Mesenchymal stem cell (in vitro differentiated cells and primary cell): ENCODE measurements at regions not wholly inside any gene's neighbourhood (a gene's known extent, or its start where the extent isn't known, plus 50 kb on each side); places are given as distances from the start of the nearest gene placed in this dataset.

Experiments
- DNase-seq: peaks from one replicate; pipeline ENCODE4 v3.0.0-alpha.2; 2013
- H2AFZ ChIP-seq: one replicate; pipeline ENCODE4 v1.6.1; 2013; ENCODE audit warnings: low read depth, mild to moderate bottlenecking, control low read depth, inconsistent platforms, low read length, moderate library complexity
- H2AK5ac ChIP-seq: 2 replicates; pipeline ENCODE4 v1.6.1; 2013; ENCODE audit warnings: low read length, moderate library complexity, mild to moderate bottlenecking, inconsistent platforms; ENCODE audit not compliant: severe bottlenecking
- H2BK120ac ChIP-seq: one replicate; pipeline ENCODE4 v1.6.1; 2013; ENCODE audit warnings: low read depth, mild to moderate bottlenecking, inconsistent platforms, low read length, moderate library complexity
- H2BK12ac ChIP-seq, 2 experiments: one replicate each; pipeline ENCODE4 v1.6.1; 2013; ENCODE audit warnings: inconsistent platforms in 2 of 2, low read length in 2 of 2, mild to moderate bottlenecking in 2 of 2, moderate library complexity in 2 of 2, control low read depth in 1 of 2
- H2BK15ac ChIP-seq: one replicate; pipeline ENCODE4 v1.6.1; 2013; ENCODE audit warnings: mild to moderate bottlenecking, low read depth, inconsistent platforms; ENCODE audit not compliant: poor library complexity, severe bottlenecking
- H2BK5ac ChIP-seq: 2 replicates; pipeline ENCODE4 v1.6.1; 2013; ENCODE audit warnings: low read depth, mild to moderate bottlenecking, low read length, control low read depth, inconsistent platforms; ENCODE audit not compliant: poor library complexity, severe bottlenecking
- H3K14ac ChIP-seq, 2 experiments: one replicate each; pipeline ENCODE4 v1.6.1; 2013; ENCODE audit warnings: inconsistent platforms in 2 of 2, low read length in 2 of 2, control low read depth in 1 of 2, mild to moderate bottlenecking in 1 of 2, moderate library complexity in 1 of 2
- H3K18ac ChIP-seq, 2 experiments: one replicate each; pipeline ENCODE4 v1.6.1; 2013; ENCODE audit warnings: inconsistent platforms in 2 of 2, low read length in 2 of 2, control low read depth in 1 of 2, low read depth in 1 of 2, mild to moderate bottlenecking in 1 of 2
- H3K23ac ChIP-seq, 2 experiments: one replicate each; pipeline ENCODE4 v1.6.1; 2013; ENCODE audit warnings: inconsistent platforms in 2 of 2, low read length in 2 of 2, mild to moderate bottlenecking in 2 of 2, moderate library complexity in 2 of 2, control low read depth in 1 of 2
- H3K27ac ChIP-seq: 2 replicates; pipeline ENCODE4 v1.5.1; 2013; ENCODE audit warnings: mild to moderate bottlenecking, moderate library complexity, low read length, control low read depth, inconsistent platforms; ENCODE audit not compliant: poor library complexity, severe bottlenecking
- H3K27me3 ChIP-seq, 2 experiments: 2 replicates each; pipeline versions ENCODE4 v1.6.1 to v1.7.0; 2013; ENCODE audit warnings: low read length in 2 of 2, mild to moderate bottlenecking in 2 of 2, moderate library complexity in 2 of 2, control low read depth in 1 of 2, inconsistent platforms in 1 of 2; ENCODE audit not compliant: control insufficient read depth in 1 of 2, insufficient read depth in 1 of 2
- H3K36me3 ChIP-seq, 2 experiments: 2 replicates each; pipeline versions ENCODE4 v1.6.1 to v1.7.0; 2013; ENCODE audit warnings: low read length in 2 of 2, control low read depth in 1 of 2, inconsistent platforms in 1 of 2, low read depth in 1 of 2, mild to moderate bottlenecking in 1 of 2; ENCODE audit not compliant: insufficient read depth in 2 of 2, control insufficient read depth in 1 of 2
- H3K4ac ChIP-seq, 2 experiments: one replicate each; pipeline ENCODE4 v1.6.1; 2013; ENCODE audit warnings: inconsistent platforms in 2 of 2, low read length in 2 of 2, mild to moderate bottlenecking in 2 of 2, moderate library complexity in 2 of 2, control low read depth in 1 of 2, low read depth in 1 of 2
- H3K4me1 ChIP-seq: 2 replicates; pipeline ENCODE4 v1.6.1; 2013; ENCODE audit warnings: low read depth, low read length, control low read depth; ENCODE audit not compliant: control insufficient read depth, insufficient read depth
- H3K4me2 ChIP-seq: 2 replicates; pipeline ENCODE4 v1.6.1; 2013; ENCODE audit warnings: low read length, mild to moderate bottlenecking, inconsistent platforms; ENCODE audit not compliant: poor library complexity, severe bottlenecking
- H3K4me3 ChIP-seq, 2 experiments: 2 replicates each; pipeline versions ENCODE4 v1.5.1 to v1.7.0; 2013; ENCODE audit warnings: low read length in 2 of 2, mild to moderate bottlenecking in 2 of 2, control low read depth in 1 of 2, low read depth in 1 of 2; ENCODE audit not compliant: insufficient read depth in 1 of 2
- H3K79me1 ChIP-seq: replicated peaks from 2 replicates; pipeline ENCODE4 v1.6.1; 2013; ENCODE audit warnings: mild to moderate bottlenecking, control low read depth, low read length, inconsistent platforms; ENCODE audit not compliant: poor library complexity, severe bottlenecking
- H3K9ac ChIP-seq: 2 replicates; pipeline ENCODE4 v1.7.0; 2013; ENCODE audit warnings: mild to moderate bottlenecking, low read length, moderate library complexity
- H3K9me3 ChIP-seq: 2 replicates; pipeline ENCODE4 v1.7.0; 2013; ENCODE audit warnings: mild to moderate bottlenecking, low read length; ENCODE audit not compliant: control insufficient read depth
- H4K8ac ChIP-seq: one replicate; pipeline ENCODE4 v1.6.1; 2013; ENCODE audit warnings: inconsistent platforms, mild to moderate bottlenecking, low read length, moderate library complexity
- H4K91ac ChIP-seq: one replicate; pipeline ENCODE4 v1.6.1; 2013; ENCODE audit warnings: mild to moderate bottlenecking, low read length, inconsistent platforms
- WGBS: methylation state at CpG from one replicate; pipeline ENCODE4 v1.1.7; 2013; ENCODE audit warnings: mixed read lengths; 5-methylcytosine and 5-hydroxymethylcytosine counted together

DNA sequence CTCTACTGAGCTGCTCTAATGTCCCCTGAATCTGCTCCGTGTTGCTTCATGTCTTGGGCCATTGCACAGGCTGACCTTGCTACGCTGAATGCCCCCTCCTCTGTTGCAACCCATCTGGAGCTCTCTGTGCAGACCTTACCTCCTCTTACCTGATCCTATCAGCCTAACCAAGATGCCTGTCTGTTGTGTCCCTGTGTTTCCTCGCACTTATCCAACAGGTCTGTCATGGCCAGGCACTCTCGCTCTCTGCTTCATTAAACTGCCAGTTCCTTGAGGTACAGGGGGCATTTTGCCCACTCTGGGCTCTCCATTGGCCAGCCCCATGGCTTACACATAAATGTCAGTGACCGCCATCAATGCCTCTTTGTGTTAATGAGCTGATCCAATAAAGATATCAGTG, 277.7 kb upstream of the TSHZ3 start:
- Histone ChIP-seq H3K9ac (no peak overlapping the region), H3K18ac (no peak overlapping the region), H3K23ac (no peak overlapping the region), H2BK120ac (no peak overlapping the region), H2BK5ac (no peak overlapping the region), H2BK15ac (no peak overlapping the region), H3K4ac (no peak overlapping the region), H3K14ac (no peak overlapping the region), H4K8ac (no peak overlapping the region), H3K27ac (no peak overlapping the region), H2AK5ac (no peak overlapping the region), H3K4me2 (no peak overlapping the region), H2BK12ac (no peak overlapping the region), H3K79me1 (no peaks in the 10 kb centered on the region), H3K36me3 (no peaks in the 10 kb centered on the region), H3K4me1 (no peaks in the 10 kb centered on the region), H3K27me3 (peaks cover 0 to 14% of the 10 kb centered on the region in 2 experiments), H3K9me3 (no peaks in the 10 kb centered on the region), H2AFZ (no peak overlapping the region), H4K91ac (no peak overlapping the region), H3K4me3 (no peak overlapping the region)
- WGBS = 72% methylated on average over 5 of the region's 5 CpGs
- DNase-seq = no peak

DNA sequence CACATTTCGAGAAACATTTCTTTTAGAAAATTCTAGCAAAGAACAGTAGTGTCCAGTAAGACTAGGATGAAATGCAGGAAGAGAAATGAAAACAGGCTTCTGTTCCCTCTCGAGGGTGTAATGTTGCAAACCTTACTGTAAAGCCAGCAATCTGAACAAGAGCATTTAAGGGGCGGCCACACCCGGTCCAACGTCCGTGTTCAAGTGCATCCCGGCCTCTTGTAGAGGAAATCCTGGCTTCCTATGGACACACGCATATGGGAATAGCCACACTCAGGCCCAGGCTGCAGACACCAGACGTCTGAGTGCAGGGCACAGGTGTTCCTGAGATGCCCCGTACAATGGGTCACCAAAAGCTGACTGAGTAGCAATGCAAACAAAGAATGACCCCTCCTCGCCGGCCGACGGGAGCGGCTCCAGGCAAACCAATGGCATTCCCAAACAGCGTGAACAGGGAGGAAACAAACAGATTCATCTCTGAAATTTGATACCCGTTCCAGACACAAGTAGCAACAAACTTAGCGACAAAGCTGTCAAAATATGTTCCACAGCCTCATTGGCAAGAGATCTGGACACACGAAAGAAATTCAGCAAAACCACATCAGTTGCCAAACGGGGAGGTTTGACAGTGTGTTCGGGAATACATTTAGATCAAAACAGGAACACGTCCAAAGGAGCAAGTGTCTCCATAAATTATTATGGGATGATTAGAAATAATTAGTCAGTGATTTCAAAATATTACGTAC, 278.6 kb upstream of the TSHZ3 start:
- Histone ChIP-seq H3K9ac (no peak overlapping the region), H3K4ac (no peak overlapping the region), H3K36me3 (no peaks in the 10 kb centered on the region), H3K23ac (no peak overlapping the region), H3K4me1 (no peaks in the 10 kb centered on the region), H4K91ac (peak overlapping the region; percentile 7), H2AFZ (no peak overlapping the region), H3K27me3 (peaks cover 0 to 14% of the 10 kb centered on the region in 2 experiments), H2BK12ac (no peak overlapping the region), H3K27ac (no peak overlapping the region), H2BK120ac (no peak overlapping the region), H2BK15ac (no peak overlapping the region), H3K14ac (no peak overlapping the region), H2BK5ac (no peak overlapping the region), H4K8ac (no peak overlapping the region), H3K79me1 (no peaks in the 10 kb centered on the region), H2AK5ac (no peak overlapping the region), H3K9me3 (no peaks in the 10 kb centered on the region), H3K4me3 (peak overlapping the region in 1 of 2 experiments; percentile 27), H3K4me2 (no peak overlapping the region), H3K18ac (no peak overlapping the region)
- 91% methylated on average over 23 of the region's 23 CpGs for WGBS
- DNase-seq = no peak

DNA sequence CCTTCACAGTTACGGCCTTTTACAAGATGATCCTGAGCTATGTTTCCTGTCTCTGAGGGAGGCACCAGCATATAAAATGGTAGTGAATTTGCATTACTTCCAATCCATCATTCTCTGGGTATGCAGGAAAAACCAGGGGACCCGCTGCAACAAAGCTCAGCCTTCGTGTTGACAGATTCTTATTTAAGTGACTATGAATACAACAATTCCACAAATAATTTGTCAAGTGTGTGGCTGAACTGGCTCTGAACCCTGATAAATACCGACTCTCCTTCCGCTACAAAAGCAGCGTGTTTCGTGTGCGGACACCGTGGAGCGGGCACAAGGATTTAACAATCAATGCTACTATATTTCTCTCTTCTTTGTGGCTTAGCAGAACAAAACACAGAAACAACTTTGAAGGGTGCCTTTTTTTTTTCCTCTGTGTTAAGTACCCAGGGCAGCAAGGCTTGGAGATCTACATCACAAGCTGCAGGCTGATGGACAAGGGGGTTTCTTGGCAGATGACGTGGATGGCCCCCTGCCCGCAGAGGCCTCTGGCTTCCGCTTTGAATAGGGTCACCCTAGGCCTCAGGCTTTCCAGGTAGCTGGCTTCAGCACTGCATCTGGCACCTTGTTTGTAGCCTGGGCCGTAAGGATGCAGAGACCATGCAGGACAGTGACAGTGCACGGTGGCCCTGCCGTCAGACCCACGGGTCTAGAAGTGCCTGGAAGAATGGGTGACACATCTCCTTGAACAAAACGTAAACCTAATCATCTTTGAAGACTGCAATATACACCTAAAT, 280.5 kb upstream of the TSHZ3 start:
- H4K91ac ChIP-seq = no peak overlapping the region
- H2BK12ac ChIP-seq = no peak overlapping the region
- no peak overlapping the region for H3K4ac ChIP-seq
- H3K4me3 ChIP-seq = no peak overlapping the region
- H2AFZ ChIP-seq = no peak overlapping the region
- no peaks in the 10 kb centered on the region for H3K36me3 ChIP-seq
- H3K4me1 ChIP-seq = no peaks in the 10 kb centered on the region
- no peak overlapping the region for H3K18ac ChIP-seq
- H2BK5ac ChIP-seq = no peak overlapping the region
- WGBS = 97% methylated on average over 17 of the region's 18 CpGs
- no peak overlapping the region for H2BK120ac ChIP-seq
- no peak overlapping the region for H4K8ac ChIP-seq
- no peak overlapping the region for H3K14ac ChIP-seq
- no peak overlapping the region for H2BK15ac ChIP-seq
- H3K27me3 ChIP-seq = peaks cover 0 to 14% of the 10 kb centered on the region in 2 experiments
- no peaks in the 10 kb centered on the region for H3K79me1 ChIP-seq
- H3K9ac ChIP-seq = no peak overlapping the region
- no peak overlapping the region for H3K23ac ChIP-seq
- no peaks in the 10 kb centered on the region for H3K9me3 ChIP-seq
- DNase-seq = no peak
- no peak overlapping the region for H3K4me2 ChIP-seq
- H2AK5ac ChIP-seq = no peak overlapping the region
- H3K27ac ChIP-seq = no peak overlapping the region

DNA sequence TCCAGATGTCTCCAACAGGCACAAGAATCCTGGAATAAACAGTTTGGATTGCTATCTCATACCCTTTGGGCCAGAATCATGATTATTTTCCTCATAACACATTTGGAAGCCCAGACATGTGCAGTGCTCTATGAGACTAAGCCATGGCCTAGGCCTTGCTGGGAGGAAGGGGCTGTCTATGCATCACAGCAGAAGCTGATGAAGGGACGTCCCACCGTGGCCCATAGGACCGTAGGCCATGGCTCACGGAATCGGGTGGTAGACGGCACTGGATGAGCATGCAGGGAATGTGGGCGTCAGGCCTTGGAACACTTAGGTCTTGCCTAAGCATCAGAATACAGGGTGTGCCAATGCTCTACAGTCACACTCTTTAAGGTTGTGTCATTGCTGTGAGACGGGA, 283.8 kb upstream of the TSHZ3 start:
- no peak overlapping the region for H3K4ac ChIP-seq
- no peak overlapping the region for H3K14ac ChIP-seq
- no peaks in the 10 kb centered on the region for H3K79me1 ChIP-seq
- peaks cover 0 to 6% of the 10 kb centered on the region in 2 experiments for H3K27me3 ChIP-seq
- H3K18ac ChIP-seq = no peak overlapping the region
- H2BK12ac ChIP-seq = no peak overlapping the region
- H2BK5ac ChIP-seq = no peak overlapping the region
- no peaks in the 10 kb centered on the region for H3K9me3 ChIP-seq
- H3K27ac ChIP-seq = no peak overlapping the region
- H3K23ac ChIP-seq = no peak overlapping the region
- H3K4me1 ChIP-seq = no peaks in the 10 kb centered on the region
- H3K9ac ChIP-seq = no peak overlapping the region
- no peak overlapping the region for H4K8ac ChIP-seq
- H3K36me3 ChIP-seq = no peaks in the 10 kb centered on the region
- no peak for DNase-seq
- no peak overlapping the region for H2AFZ ChIP-seq
- no peak overlapping the region for H2BK120ac ChIP-seq
- no peak overlapping the region for H3K4me2 ChIP-seq
- H3K4me3 ChIP-seq = no peak overlapping the region
- no peak overlapping the region for H2AK5ac ChIP-seq
- no peak overlapping the region for H2BK15ac ChIP-seq
- 94% methylated on average over 8 of the region's 8 CpGs for WGBS
- peak overlapping the region; percentile 19 for H4K91ac ChIP-seq
